GF-D8 (cell line): ENCODE measurements at regions not wholly inside any gene's neighbourhood (a gene's known extent, or its start where the extent isn't known, plus 50 kb on each side); places are given as distances from the start of the nearest gene placed in this dataset.

Experiments used
- DNase-seq: peaks from one replicate; lab custom pipeline; 2025; lab: John Stamatoyannopoulos, UW

DNA sequence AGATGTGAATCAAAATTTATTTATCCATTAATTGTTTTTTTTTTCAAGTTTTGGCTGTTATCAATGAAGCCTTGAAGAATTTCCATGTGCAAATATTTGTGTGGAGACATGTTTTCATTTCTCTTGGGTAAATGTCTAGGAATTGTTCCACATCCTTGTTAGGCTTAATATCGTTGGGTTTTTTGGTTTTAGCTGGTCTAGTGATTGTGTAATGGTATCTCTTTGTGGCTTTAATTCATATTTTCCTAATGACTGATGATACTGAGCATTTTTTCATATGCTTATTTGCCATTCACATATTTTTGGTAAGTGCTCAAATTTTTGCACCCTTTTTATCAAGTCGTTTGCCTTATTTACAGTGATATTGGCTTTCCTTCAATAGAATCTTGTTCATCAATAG is 250.3 kb upstream of the EPHA4 start:
- DNase-seq, result no peak

DNA sequence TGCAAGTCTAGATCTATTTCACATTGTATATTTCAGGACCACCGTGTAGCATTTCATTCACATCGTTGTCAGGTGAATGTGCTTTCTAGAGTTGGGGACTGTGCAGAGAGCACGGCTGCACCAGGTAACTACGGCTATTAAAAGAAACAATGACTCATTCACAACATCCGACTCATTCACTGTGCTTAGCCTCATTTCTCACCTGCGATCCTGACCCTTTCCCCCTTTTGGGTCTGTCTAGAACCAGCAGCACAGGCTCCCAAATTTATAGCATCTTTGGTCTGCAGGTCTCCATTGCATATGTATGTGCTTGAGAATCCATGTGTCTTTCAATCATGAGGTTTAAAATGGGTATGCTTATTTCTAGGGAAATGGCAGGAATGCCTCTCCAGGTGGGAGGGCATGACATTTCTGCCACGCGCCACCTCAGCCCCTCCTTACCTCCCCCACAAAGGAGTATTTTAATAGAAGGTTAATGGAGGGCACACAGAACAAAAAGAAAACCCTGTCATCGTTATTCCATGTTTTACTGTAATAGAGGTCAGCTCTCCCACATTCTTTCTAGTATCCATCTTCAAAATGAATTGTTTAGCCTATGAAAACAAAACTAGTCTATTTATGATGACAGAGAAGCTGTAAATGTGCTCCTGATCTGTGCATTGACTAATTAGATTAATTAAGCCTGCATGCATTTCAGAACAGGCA is 246.7 kb upstream of the EPHA4 start:
- no peak for DNase-seq

DNA sequence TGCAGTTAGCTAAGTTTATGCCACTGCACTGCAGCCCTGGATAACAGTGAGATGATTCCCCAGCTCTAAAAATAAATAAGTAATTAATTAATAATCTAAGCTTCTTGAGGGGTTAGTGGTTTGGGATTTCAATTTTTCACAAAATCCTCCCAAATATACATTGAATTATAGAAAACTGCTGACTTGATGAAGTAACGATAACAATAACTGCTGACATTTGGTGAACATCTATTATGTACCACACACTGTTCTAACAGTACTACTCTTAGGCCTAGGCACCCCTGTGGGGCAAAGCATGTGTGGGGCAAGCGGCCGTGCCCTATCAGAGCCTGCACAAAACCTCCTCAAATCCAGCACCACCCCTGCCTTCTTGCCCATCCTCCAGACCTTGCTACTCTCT is 245.8 kb upstream of the EPHA4 start:
- DNase-seq, result no peak

DNA sequence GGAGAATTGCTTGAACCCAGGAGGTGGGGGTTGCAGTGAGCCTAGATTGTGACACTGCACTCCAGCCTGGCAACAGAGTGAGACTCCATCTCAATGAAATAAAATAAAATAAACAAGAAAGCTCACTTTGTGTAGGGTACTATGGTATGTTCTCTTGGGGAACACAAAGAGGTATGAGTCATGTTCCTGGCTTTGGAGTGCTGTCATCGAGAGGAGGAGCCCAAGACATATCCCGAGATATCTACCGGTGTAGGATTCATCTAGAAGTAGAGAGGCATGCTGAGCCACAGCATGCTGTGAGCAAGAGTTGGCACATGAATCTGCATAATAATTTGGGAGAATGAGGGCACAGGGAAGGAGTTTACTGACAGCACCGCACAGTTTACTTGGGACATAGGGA is 244.9 kb upstream of the EPHA4 start:
- DNase-seq, result no peak

DNA sequence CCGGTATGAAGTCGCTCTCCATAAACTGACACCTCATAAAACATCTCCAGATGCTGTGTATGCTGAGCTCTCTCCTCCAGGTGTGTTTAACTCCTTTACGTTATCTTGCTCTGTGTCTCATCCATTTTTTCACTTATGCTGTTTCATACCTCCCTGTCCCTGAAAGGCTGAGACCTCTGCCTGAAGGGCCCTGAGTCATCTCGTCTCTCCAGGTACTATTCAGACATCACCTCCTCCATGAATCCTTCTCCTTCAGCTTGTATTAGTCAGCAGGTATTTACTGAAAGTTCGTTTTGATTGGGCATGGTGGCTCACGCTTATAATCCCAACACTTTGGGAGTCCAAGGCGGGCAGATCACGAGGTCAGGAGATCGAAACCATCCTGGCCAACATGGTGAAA is 244.5 kb upstream of the EPHA4 start:
- no peak for DNase-seq

DNA sequence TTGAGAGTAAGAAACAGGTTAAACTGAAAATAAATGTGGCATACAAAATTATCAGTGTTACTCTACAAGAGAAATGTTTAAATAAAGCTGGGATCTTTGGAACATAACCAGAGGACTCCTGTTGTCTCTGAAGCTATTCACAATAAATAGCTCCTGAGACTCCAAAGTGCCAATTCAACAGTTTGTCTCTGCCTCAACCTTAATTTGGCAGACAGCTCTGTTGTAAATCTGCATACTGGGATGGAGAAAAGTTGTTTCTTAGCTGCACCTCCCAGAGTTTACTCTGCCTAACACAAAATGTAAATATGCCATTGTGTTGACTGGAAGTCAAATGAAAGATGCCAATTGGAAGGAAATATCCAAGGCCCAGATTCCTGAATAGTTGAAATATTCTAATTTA is 238.5 kb upstream of the EPHA4 start:
- no peak for DNase-seq

DNA sequence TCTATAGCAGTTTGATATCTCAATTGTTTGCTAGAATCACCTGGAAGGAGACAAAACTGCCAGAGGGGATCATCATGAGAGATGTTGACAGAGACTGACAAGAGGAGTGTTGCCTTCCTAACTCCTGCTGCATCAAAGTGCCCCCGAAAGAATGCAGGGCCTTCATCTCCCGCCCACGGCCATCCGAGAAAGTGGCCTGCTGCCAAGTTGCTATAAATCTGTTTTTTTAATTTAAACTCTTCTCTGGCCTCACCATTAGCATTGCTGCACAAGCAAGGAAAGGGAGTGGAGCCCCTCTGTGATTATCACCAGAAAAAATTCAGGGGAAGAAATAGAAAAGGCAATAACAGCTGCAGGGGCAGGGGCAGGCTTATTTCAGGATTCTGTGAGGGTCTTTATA is 238.1 kb upstream of the EPHA4 start:
- DNase-seq, result no peak

DNA sequence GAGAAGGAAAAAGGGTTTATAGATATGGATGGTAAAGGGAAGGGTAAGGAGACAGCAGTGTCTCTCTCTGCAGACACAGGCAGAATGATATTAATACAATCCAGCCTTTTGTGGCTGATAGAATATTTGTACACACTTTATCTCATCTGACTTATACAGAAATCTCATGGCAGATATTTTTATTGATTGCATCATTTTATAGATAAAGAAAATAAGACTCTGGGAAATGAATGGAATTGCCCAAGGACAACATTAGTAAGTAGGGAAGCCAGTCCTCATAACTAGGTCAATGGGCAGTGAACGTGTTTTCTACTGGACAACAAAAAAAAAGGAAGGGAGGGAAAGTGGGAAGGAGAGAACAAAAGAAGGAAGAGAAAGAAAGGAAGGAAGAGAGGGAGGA is 236.4 kb upstream of the EPHA4 start:
- no peak for DNase-seq

DNA sequence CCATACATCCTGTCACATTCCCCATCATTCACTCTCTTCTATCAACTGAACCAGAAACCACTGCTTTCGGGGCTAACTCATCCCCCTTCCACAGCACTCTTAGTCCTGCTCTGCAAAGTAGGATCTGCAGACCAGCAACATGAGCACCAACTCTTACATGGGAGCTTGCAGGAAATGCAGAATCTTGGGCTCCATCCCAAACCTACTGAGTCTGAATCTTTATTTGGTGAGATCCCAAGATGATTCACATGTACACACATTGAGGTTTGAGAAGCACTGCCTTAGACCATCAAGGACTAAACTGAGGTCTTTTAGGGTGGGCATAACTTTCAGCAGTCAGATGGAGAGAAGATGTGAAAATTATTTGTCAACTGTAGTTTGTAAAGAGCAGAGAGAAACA is 235.6 kb upstream of the EPHA4 start:
- DNase-seq, result no peak

DNA sequence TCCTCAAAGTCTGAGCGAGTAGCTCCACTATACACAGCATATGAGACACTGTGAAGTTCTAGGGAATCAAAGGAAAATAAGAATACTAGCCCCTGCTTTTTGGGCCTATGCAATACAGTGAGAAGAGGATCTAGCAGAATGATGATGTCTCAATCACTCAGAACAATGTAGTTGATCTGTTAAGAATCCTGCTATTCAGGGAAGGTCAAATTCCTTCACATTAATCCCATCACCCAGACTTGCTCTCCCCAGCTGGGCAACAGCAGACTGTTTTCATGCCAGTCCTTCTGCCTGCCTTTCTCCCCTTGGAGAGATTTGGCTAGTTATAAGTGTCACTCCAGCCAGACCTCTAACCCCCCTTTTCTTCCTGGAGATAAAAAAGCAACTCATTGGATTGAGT is 230.0 kb upstream of the EPHA4 start:
- no peak for DNase-seq

DNA sequence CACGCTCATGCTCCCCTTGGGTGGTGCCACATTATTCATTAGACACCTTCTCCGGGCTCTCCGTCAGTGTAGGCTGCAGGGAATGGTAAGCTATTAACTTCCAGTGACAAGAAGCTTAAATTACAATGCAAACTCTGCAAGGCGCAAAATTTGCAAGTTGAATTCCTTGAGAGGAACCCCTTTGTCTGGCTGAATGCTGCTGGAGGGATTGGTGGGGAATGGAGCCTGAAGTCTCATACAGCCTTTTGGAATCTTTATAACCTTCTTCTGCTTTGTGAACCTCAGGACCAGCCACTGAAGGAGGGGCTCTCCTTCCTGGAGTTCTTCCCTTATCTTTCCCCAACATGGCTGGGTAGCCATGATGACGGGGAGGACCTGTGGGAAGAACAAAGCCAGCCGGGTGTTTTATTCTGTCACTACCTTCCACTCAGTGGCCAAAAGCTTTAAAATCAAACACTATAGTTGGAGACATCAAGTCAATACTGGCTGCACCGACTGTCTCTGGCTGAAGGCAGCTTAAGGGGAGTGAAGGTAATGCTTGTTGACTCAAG is 220.9 kb upstream of the EPHA4 start:
- DNase-seq, result no peak

DNA sequence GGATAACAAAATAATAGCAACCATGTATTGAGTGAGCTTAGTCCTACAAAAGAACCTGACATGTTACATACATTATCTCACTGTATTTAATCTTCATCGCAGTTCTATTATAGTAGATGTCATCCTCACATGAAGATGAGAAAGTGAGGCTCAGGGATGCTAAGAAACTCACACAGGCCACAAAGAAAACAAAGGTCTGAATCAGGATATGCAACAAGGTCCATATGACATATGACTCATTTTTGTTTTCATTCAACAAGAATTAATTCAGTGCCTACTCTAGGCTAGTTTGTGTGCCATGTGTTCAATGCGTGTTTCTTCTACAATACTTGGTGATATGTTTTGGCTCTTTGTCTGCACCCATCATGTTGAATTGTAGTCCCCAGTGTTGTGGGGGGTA is 219.7 kb upstream of the EPHA4 start:
- DNase-seq, result no peak

DNA sequence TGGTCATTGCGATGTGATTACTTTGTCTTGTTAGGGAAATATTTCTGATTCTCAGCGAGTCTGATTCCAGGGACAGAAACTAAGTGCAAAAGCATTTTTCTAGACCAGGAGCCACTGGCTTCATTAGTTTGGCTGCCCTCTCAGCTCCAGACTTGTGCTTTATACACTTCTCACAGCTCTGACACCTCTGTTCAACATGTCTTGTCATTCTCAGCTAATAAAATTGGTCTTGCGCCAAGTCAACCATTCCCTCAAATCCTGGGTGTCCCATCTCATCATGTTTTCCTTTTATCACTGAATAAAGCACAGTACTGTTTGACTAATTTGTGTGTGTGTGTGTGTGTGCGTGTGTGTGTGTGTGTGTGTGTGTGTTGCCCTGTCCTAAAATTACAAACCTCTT is 215.5 kb upstream of the EPHA4 start:
- no peak for DNase-seq

DNA sequence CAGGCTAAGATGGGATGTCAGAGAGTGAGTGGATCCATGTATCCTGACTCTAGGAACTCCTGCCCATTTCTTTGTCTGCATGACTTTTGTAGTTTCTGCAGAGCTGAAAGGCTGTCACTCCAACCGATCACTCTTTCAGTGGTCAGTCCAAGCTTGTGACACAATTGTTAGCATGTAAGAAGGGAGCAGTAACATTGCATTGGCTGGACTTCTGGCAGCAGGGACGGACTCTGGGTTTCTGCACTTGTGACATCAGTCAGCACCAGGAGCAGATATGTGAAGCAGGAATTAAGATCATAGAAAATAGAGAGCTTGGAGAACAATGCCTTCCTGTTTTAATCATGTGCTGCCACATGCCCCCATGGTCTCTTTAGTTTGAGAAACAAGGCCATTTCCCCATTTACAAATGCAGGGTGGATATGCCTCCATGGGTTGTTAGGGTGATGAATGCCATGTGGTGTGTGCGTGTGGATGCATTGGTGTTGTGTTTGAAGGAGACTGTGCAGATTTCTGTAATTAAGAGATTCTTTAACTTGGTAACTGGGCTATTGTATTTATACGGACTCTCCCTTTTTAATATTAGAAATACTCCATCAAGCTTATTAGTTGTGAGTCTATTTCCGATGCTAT is 214.3 kb upstream of the EPHA4 start:
- DNase-seq, result no peak

DNA sequence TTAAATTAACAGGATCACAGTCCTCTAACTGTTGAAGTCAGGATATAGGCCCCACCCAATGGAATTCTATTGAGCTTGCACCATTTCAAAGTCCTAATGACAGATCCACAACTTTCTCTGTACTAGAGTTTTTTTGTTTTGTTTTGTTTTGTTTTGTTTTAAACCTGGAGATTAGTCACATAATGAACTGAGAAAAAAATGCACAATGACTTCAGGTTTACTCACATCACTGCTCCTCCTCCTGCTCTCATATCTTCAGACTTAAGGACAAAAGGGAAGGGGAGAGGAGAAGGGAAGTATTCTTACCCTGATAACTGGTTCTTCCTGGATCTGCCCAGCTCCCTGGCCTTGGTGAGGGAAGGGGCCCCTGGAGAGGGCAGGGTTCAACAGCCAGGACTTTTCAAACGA is 208.2 kb upstream of the EPHA4 start:
- DNase-seq, result no peak

DNA sequence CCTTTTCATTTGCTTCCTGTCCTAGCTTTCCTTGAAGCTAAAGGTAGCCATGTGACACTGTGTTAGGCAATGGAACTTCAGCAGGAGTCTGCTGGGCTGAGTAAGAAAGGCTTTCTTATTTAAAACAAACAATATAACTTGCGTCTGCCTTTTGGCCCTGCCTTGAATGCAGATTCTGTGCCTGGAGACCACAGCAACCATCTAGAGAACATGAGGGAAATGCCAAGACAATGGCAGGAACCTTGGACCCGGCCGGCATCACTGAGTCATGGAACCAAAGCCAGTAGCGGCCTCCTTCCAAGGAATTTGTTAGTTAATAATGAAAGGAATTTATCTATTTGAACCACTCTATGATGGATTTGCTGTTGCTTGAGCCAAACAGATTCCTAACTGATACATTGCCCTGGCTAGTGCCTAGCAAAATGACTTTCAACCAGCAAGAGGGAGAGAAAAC is 207.5 kb upstream of the EPHA4 start:
- no peak for DNase-seq

DNA sequence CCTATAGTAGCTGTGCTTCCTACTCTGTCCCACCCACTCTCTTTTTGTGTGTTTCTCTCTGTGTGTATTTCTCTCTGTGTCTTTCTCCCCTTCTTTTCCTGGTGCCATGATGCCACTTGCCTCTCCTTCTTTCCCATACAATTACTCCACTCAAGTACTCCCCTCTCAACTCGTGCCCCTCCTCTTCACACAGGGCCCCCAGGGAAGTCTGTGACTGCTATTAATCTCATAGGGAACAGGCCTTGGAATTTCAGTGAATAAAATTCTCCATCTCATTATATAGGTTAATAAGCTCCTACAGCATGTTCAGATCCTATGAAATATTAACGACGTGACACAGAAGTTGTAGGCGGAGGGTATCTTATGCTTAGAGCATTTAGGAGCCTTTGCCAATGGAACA is 205.9 kb upstream of the EPHA4 start:
- no peak for DNase-seq

DNA sequence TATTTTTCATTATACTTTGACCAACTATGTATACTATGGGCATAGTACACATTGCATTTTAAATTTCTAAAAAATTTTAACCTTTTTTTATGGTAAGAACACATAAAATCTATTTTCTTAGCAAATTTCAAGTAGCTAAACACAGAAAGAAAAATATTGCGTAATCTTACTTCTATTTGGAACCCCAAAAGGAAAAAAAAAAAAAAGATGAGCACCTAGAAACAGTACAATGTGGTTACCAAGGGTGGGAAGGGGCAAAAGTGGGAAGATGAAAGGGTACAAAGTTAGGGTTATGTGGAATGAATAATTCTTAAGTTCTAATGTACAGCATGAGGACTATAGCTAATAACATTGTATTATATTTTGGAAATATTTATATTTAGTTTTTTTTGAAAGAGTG is 205.0 kb upstream of the EPHA4 start:
- no peak for DNase-seq

DNA sequence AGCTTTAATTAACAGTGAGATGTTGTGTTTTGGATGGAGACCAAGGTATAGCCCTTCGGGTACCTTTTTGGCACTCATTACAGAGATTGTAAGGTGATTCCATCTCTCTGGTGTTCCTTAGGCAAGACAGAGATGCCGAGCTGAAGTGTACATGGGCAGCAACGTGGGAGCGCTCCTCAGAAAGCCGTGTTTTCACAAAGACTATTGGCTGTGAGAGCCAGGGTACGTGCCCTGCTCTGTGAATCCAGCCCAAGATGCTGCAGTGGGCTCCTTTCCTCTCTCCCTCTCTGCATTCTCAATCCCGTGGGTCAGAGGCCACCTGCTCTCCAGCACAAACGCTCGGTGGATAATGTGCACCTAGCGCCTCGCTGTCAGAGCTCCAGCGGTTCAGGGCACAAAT is 203.0 kb upstream of the EPHA4 start:
- DNase-seq, result no peak

DNA sequence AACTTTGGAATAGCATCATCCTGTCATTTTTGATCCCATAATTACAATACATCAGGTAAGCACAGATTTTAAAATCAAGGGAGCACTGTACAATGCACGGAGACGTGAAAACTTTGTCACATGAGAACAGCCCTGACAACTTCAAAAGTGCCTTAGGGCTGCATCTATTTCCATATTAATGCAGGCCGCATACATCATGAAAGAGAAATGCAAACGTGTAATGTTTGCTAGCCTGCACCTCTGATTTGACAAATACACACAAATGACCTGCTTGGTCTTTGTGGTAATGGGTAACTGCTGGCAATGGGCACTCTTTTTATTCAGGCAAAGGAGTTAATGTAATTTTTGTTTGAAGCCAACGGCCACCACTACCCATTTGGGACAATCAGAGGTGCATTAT is 202.0 kb upstream of the EPHA4 start:
- no peak for DNase-seq

DNA sequence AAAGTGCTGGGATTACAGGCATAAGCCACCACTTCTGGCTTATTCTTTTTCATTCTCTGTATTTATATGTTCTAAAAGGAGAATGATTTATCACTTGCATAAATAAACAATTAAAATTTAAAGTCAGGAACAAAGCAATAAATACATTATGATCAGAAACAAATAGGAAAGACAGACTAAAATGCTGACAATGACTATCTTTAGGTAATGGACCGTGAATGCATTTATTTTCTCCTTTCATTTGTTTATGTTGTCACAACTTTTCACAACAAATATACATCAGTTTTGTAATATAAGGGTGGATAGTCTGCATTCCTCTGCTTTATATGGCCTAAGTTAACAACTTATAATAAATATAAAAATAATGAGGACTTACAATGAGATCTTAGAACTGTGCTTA is 199.2 kb upstream of the EPHA4 start:
- DNase-seq, result no peak

DNA sequence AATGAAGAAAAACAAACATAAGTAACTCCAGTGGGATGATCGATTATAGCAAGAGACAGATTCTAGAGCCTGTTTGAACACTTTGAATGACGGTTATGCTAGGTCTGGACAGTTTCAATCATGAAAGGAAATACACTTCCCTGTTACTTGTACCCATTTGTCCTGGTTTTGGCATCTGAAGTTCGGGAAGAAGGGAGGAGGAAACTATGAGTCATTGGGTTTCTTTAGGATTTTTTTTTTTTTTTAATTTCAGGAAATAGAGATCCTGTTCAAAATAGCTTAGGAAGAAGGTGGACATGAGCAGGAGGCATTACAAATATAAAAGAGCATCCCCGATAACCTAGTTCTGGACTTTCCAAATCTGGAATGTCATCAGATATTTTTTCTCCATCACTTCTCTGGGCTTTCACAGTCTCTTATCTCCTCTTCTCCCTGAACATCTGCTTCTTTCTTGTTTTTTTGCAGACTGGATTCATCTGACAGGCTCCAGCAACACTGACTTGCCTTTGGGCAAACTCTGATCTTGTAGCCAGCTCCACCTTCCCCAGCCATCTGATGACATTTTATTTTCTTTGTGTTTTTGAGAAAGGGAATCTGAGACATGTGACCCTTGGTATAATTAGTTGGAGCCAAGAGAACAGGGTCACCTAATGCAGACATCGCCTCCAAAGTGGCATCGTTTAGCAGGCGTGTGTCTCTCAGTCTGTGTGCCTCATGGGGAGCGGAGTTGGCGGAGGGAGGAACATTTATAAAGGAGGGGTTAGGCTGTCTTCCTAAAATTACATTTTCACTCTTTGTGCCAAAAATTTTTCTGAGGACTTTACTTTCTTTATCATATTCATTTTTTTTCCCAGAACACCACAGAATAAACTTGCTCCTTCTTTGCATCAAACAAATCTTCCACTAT is 195.3 kb upstream of the EPHA4 start:
- DNase-seq, result no peak

DNA sequence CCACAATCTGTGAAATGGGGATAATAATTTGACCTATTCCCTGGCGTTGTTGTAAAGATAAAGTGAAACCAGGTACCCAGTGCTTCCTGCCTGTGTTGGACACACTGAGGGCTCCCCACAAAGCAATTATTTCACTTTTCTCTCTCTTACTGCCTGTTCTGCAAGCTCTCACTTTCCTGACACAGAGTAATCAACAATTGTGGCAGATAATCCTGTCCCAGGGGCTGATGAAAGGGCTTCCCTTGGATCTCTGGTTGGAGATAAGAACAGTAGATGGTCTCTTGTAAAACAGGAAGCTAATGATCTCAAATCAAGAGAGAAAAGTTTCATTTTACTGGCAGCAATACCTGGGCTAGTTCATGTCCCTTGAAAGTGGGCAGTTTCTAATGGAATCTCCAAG is 190.4 kb upstream of the EPHA4 start:
- DNase-seq, result no peak
